Heart right ventricle (tissue), 16 donors: ENCODE measurements at regions not wholly inside any gene's neighbourhood (a gene's known extent, or its start where the extent isn't known, plus 50 kb on each side); places are given as distances from the start of the nearest gene placed in this dataset.

Experiments
- ATAC-seq, 8 donors: fragments of 200-7000 bp; cut with Tn5 transposase; one replicate each; pipeline ENCODE4 v1.9.1; 2020; ENCODE audit warnings: mild to moderate bottlenecking in 8 of 8, moderate library complexity in 8 of 8, moderate number of reproducible peaks in 1 of 8
- DNase-seq, 2 donors: peaks; one replicate each; pipeline ENCODE4 v3.0.0-alpha.2; 2020
- H3K27ac ChIP-seq, 10 donors: fragments of 200-600 bp; sonication (generic) in 2 of 10; one replicate each; pipeline versions ENCODE4 v1.5.0 to v1.8.0; 2020 to 2022; ENCODE audit warnings: mild to moderate bottlenecking in 3 of 10
- H3K27me3 ChIP-seq, 7 donors: fragments of 200-600 bp; one replicate each; pipeline ENCODE4 v1.8.0; 2021 to 2022; ENCODE audit warnings: mild to moderate bottlenecking in 2 of 7
- H3K36me3 ChIP-seq, 9 donors: fragments of 200-600 bp; sonication (generic) in 1 of 9; one replicate each; pipeline versions ENCODE4 v1.5.0 to v1.8.0; 2020 to 2022; ENCODE audit warnings: mild to moderate bottlenecking in 2 of 9
- H3K4me1 ChIP-seq, 9 donors: fragments of 200-600 bp; sonication (generic) in 1 of 9; one replicate each; pipeline versions ENCODE4 v1.5.0 to v1.8.0; 2020 to 2022; ENCODE audit warnings: mild to moderate bottlenecking in 4 of 9
- H3K4me3 ChIP-seq, 10 donors: fragments of 200-600 bp; sonication (generic) in 2 of 10; one replicate each; pipeline versions ENCODE4 v1.5.0 to v1.8.0; 2020 to 2022; ENCODE audit warnings: mild to moderate bottlenecking in 7 of 10, moderate library complexity in 2 of 10
- H3K9me3 ChIP-seq, 11 donors: fragments of 200-600 bp in 10 of 11; sonication (generic) in 2 of 11; one replicate each; pipeline versions ENCODE4 v1.5.0 to v1.8.0; 2013 to 2022; ENCODE audit warnings: mild to moderate bottlenecking in 2 of 11, control low read depth in 1 of 11, moderate library complexity in 1 of 11
- WGBS, 2 donors: extraction: QIAGEN DNeasy Blood & Tissue Kit; methylation state at CpG; one replicate each; pipeline ENCODE4 v1.1.7; 2013; ENCODE audit warnings: inconsistent platforms in 1 of 2; 5-methylcytosine and 5-hydroxymethylcytosine counted together
- intact Hi-C, 10 donors: fragments of 100-400 bp; cut with DNase I; formaldehyde crosslinking; loops; one replicate each; pipeline versions ENCODE4 v1.11.1 to v1.14.2; 2022
- TF ChIP-seq, protein P1 (sequence below), 9 donors: fragments of 200-600 bp; sonication (generic) in 2 of 9; IDR thresholded peaks; one replicate each; pipeline versions ENCODE4 v1.5.0 to v1.8.0; 2021 to 2022; ENCODE audit warnings: antibody characterized with exemption in 9 of 9, mild to moderate bottlenecking in 5 of 9, moderate library complexity in 1 of 9
- donor health status: Arrhythmogenic right ventricular cardiomyopathy.
- donor health status: ischemic (EF 13 %, LVEDD 7.1; RV severe dilation, severe dysfunction).
- donor health status: healthy with polysubstance abuse.
- donor health status: DM: no; HTN: yes; CAD: no.
- donor health status: DM: no; HTN: no; CAD: no.
- donor health status: ischemic (EF 25% LVEDD 6.9; RV normal size, moderate dysfunction).
- donor health status: ischemic (EF 25% LVEDD 5.7; RV mildly dilated, moderate dysfunction).
- donor health status: healthy.
- donor health status: DM: yes; HTN: yes; CAD: no.
- donor health status: Ischemic cardiomyopathy.
- donor health status: ischemic (EF 35%, LVEDD 5.7; RV mildly dilated, moderate dysfunction).
- donor health status: nonischemic (EF 11% LVEDD 7.7; RV severe dilation, severe dysfunction).
- donor health status: DM: yes; HTN: yes; CAD: no.
- donor health status: PGD.
- donor health status: ischemic (EF 29% LVEDD 5.4; RV normal size, mild dysfunction).
- donor health status: nonischemic (EF 23%, LVEDD 6.1; RV moderate dilation, normal function).

DNA sequence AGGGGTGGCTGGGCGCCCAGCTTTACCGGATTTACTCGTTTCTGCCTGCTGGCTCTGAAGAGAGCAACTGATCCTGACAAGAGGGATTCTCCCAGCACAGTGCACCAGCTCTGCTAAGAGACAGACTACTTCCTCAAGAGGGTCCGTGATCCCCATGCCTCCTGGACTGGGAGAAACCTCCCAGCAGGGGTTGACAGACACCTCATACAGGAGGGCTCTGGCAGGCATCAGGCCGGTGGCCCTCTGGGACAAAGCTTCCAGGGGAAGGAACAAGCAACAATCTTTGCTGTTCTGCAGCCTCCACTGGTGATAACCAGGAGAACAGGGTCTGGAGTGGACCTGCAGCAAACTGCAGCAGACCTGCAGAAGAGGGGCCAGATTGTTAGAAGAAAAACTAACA lies 1192.5 kb upstream of the PRR20A start:
- 81% methylated on average over 5 of the region's 5 CpGs for WGBS, 2 donors
- Histone ChIP-seq H3K27ac (no peak overlapping the region), H3K4me1 (no peaks in the 10 kb centered on the region), H3K9me3 (peaks cover 0 to 28% (median 0%) of the 10 kb centered on the region in 11 donors), H3K4me3 (no peak overlapping the region), H3K36me3 (no peaks in the 10 kb centered on the region), H3K27me3 (no peaks in the 10 kb centered on the region)
- TF ChIP-seq, protein P1, sequence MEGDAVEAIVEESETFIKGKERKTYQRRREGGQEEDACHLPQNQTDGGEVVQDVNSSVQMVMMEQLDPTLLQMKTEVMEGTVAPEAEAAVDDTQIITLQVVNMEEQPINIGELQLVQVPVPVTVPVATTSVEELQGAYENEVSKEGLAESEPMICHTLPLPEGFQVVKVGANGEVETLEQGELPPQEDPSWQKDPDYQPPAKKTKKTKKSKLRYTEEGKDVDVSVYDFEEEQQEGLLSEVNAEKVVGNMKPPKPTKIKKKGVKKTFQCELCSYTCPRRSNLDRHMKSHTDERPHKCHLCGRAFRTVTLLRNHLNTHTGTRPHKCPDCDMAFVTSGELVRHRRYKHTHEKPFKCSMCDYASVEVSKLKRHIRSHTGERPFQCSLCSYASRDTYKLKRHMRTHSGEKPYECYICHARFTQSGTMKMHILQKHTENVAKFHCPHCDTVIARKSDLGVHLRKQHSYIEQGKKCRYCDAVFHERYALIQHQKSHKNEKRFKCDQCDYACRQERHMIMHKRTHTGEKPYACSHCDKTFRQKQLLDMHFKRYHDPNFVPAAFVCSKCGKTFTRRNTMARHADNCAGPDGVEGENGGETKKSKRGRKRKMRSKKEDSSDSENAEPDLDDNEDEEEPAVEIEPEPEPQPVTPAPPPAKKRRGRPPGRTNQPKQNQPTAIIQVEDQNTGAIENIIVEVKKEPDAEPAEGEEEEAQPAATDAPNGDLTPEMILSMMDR (IDR thresholded peaks at IDR 0.05), result no peak
- DNase-seq (no peak), ATAC-seq (no peak)
- intact Hi-C loops, result no loop called here

DNA sequence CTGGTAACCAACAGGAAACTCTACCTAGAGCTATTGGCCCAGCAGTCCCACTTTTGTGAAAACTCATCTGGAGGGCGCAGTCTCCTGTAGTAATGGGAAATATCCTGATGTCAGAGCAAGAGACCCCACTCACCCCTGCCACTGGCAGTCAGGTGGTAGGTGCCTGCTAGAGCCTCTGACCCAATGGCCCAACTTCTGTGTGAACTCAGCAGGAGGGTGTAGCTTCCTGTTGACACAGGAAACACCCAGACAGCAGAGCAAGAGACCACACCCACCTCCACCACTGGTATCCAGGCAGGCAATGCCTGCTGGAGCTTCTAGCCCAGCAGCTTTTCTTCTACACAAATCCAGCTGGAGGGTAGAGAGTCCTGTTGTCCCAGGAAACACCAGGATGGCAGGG lies 1176.8 kb upstream of the PRR20A start:
- no peak for DNase-seq
- no peaks in the 10 kb centered on the region for H3K4me1 ChIP-seq
- no peak overlapping the region for H3K27ac ChIP-seq
- no peak overlapping the region for H3K4me3 ChIP-seq
- 94 to 100% methylated on average over 1 of the region's 1 CpG for WGBS, 2 donors
- H3K36me3 ChIP-seq, result no peaks in the 10 kb centered on the region
- TF ChIP-seq, protein P1 (IDR thresholded peaks at IDR 0.05), result no peak
- no peak for ATAC-seq
- H3K27me3 ChIP-seq, result no peaks in the 10 kb centered on the region
- peaks cover 0 to 64% (median 0%) of the 10 kb centered on the region in 11 donors for H3K9me3 ChIP-seq
- intact Hi-C loops, result no loop called here

DNA sequence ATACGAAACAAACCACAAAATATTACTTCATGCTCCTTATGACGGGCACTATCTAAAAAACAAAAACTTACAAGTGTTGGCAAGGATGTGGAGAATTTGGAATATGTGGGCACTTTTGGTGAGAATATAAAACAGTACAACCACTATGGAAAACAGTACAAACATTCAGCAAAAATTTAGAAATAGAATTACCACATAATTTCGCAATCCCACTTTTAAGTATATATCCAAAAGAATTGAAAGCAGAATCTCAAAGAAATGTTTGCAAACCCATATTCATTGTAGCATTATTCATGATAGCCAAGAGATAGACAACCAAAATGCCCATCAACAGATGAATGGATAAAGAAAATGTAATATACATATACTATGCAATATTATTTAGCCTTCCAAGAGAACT lies 1173.7 kb upstream of the PRR20A start:
- 93 to 96% methylated on average over 3 of the region's 3 CpGs for WGBS, 2 donors
- H3K4me1 ChIP-seq, result no peaks in the 10 kb centered on the region
- TF ChIP-seq, protein P1 (IDR thresholded peaks at IDR 0.05), result no peak
- ATAC-seq (no peak), DNase-seq (no peak)
- H3K27ac ChIP-seq, result no peak overlapping the region
- intact Hi-C loops, result no loop called here
- no peak overlapping the region for H3K4me3 ChIP-seq
- no peaks in the 10 kb centered on the region for H3K27me3 ChIP-seq
- H3K9me3 ChIP-seq, result peaks cover 0 to 46% (median 0%) of the 10 kb centered on the region in 11 donors
- no peaks in the 10 kb centered on the region for H3K36me3 ChIP-seq

DNA sequence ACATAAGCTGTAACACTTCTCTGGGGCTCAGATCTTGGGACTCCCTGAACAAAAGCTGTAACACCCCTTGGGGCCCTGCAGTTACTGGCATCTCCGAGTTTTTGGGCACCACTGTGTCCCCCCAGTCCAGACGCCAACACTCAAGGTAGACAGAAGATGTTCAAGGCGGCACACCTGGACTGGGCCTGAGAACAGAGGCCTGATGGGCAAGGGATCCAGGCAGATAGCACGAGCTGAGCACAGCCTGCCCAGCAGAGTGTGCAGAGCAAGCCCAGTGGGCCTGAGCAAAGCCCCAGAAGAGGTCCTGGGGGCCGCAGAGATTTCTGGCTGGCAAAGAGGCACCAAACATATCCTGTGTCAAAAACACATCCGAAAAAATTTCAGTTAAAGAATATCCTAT lies 1163.3 kb upstream of the PRR20A start:
- WGBS, 2 donors, result 78 to 83% methylated on average over 6 of the region's 6 CpGs
- Histone ChIP-seq H3K36me3 (no peaks in the 10 kb centered on the region), H3K4me1 (no peaks in the 10 kb centered on the region), H3K9me3 (peaks cover 0 to 40% (median 9%) of the 10 kb centered on the region in 11 donors), H3K27ac (no peak overlapping the region), H3K4me3 (no peak overlapping the region), H3K27me3 (no peaks in the 10 kb centered on the region)
- intact Hi-C loops, result no loop called here
- DNase-seq, result no peak
- no peak for ATAC-seq
- TF ChIP-seq, protein P1 (IDR thresholded peaks at IDR 0.05), result no peak
